ENCODE measurements at regions not wholly inside any gene's neighbourhood (a gene's known extent, or its start where the extent isn't known, plus 50 kb on each side); places are given as distances from the start of the nearest gene placed in this dataset.
A peak's percentile ranks its signal among the peaks of the same experiment; 100 is the strongest.

DNA sequence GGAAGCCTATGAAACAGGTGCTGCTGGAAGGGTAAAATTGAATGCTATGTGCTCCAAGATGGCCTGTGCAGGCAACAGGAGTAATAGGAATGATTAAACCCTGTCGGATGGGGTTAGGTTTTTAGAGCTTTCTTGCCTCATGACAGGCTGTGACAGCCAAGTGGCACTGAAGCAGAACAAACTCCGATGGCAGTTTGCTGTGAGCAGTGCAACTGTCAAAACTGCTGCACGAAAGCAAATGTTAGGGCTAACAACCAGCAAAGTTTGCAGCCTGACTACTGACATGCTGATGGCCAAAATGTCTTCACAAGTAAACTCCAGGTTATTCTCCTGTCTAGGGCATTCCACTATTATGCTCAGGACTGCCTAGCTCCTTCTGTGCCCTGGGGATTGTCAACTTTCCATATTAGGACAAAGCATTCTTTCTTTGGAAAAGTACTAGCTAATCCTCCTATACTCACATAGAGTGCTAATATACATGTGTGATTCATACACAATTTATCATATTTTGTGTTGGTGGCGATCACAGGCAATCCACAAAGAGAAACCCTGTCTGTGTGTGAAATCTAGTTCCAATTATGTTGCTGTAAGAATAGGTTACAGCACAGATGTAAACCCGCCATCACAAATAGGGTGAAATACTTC is 486.6 kb upstream of the TENM3 start:
- Histone ChIP-seq H3K27ac (ENCODE audit: insufficient read depth, low read length) (no peak overlapping the region), H3K4me2 (ENCODE audit: low read depth, low read length) (no peak overlapping the region), H4K8ac (ENCODE audit: low read depth in 2 of 2, low read length in 2 of 2) (no peak overlapping the region), H2BK5ac (ENCODE audit: low read depth, low read length, poor library complexity, severe bottlenecking) (no peak overlapping the region), H3K27me3 (ENCODE audit: control insufficient read depth, insufficient read depth, low read length) (no peaks in the 10 kb centered on the region), H4K91ac (ENCODE audit: insufficient read depth, low read depth, low read length) (no peak overlapping the region), H2AFZ (replicated peaks; ENCODE audit: low read length, poor library complexity) (no peak overlapping the region), H3K4me1 (ENCODE audit: control insufficient read depth, insufficient read depth, low read length) (no peaks in the 10 kb centered on the region), H2BK120ac (ENCODE audit: low read depth, low read length) (peak overlapping the region; percentile 22; the same call in 1 of the 2 replicates), H4K20me1 (ENCODE audit: insufficient read depth, low read length) (no peaks in the 10 kb centered on the region), H3K23ac (ENCODE audit: low read depth, low read length) (no peak overlapping the region), H3K18ac (ENCODE audit: low read depth, low read length) (no peak overlapping the region), H3K56ac (ENCODE audit: extremely low read depth, insufficient read depth, low read length) (no peak overlapping the region), H3K79me1 (ENCODE audit: low read depth in 1 of 2, low read length in 2 of 2) (no peaks in the 10 kb centered on the region), H3K9ac (ENCODE audit: low read depth, low read length) (no peak overlapping the region), H3K4ac (ENCODE audit: low read depth, low read length) (no peak overlapping the region; the same call in 1 of the 2 replicates), H3K36me3 (ENCODE audit: control insufficient read depth, insufficient read depth, low read length) (no peaks in the 10 kb centered on the region), H2BK20ac (ENCODE audit: low read depth, low read length) (no peak overlapping the region), H2AK5ac (ENCODE audit: low read depth, low read length) (no peak overlapping the region), H3K4me3 (ENCODE audit: insufficient read depth, low read depth, low read length) (no peak overlapping the region), H3K14ac (replicated peaks; ENCODE audit: low read depth, low read length) (no peak overlapping the region), H3K9me1 (ENCODE audit: insufficient read depth, low read length) (0 out of 2 replicates have a peak, but pooled peaks cover 3% of the 10 kb centered on the region), H4K5ac (ENCODE audit: low read depth, low read length) (no peak overlapping the region), H2AK9ac (replicated peaks; ENCODE audit: low read depth, low read length, poor library complexity) (no peak overlapping the region), H2BK15ac (ENCODE audit: low read depth, low read length) (no peak overlapping the region), H3K9me3 (ENCODE audit: control insufficient read depth, insufficient read depth, low read length) (no peaks in the 10 kb centered on the region)
- WGBS, 2 experiments (ENCODE audit: extremely low coverage in 2 of 2, insufficient read length in 1 of 2), result 40% methylated on average over 3 of the region's 5 CpGs; no CpG with 5 or more reads in 1 of the 2 experiments
- in situ Hi-C loops (cut with MboI; ENCODE audit: low sequenced_read_pairs), result no loop called here
- CTCF ChIA-PET, result interaction anchor here (0.6 kb wide), 1 partner anchor 1047 kb away, joined by 5 read pairs; no protein-coding TSS in a partner anchor
- TF ChIP-seq SMC3 (IDR thresholded peaks at IDR 0.05; ENCODE audit: low read depth, low read length) (no peak), MAZ (IDR thresholded peaks at IDR 0.05; ENCODE audit: borderline replicate concordance, low read depth, low read length) (no peak), BHLHE40 (IDR thresholded peaks at IDR 0.05; ENCODE audit: low read depth, low read length) (no peak), FOS (IDR thresholded peaks at IDR 0.05; ENCODE audit: low read depth, low read length) (no peak)
- no TSS peak for BruUV-seq (replicated peaks)
- DNase-seq (no peak), ATAC-seq (ENCODE audit: low read depth) (no peak)
- intact Hi-C loops (cut with micrococcal nuclease), result no loop called here
- POLR2A ChIA-PET (ENCODE audit: unreplicated experiment), result no interaction called here
- dilution Hi-C loops (cut with HindIII; ENCODE audit: low sequenced_read_pairs, unreplicated experiment), result no loop called here

Data from IMR-90 (cell line).